Fibroblast of pulmonary artery (primary cell): ENCODE measurements at regions not wholly inside any gene's neighbourhood (a gene's known extent, or its start where the extent isn't known, plus 50 kb on each side); places are given as distances from the start of the nearest gene placed in this dataset.
"Not testable (repeated sequence)": the region's sequence is repeated elsewhere in the genome, so short reads cannot be mapped to it uniquely, and the experiment has no call there.

Experiments used
- DNase-seq: peaks from one replicate; pipeline ENCODE4 v3.0.0-alpha.2; 2010; ENCODE audit warnings: low read depth
- H3K4me3 ChIP-seq: replicated peaks from 2 replicates; pipeline ENCODE4 v1.5.1; 2011; ENCODE audit warnings: low read depth, mild to moderate bottlenecking, control low read depth, low read length, moderate library complexity
- CTCF ChIP-seq: IDR thresholded peaks from 2 replicates; pipeline ENCODE4 v1.5.1; 2011; ENCODE audit warnings: mild to moderate bottlenecking, control low read depth, low read length, inconsistent platforms; ENCODE audit errors: missing control alignments

GRCh38 chr1:222377428-222378088 lies 170.3 kb downstream of the HHIPL2 start:
- H3K4me3 ChIP-seq, result no peak overlapping the region
- no peak for TF ChIP-seq CTCF
- DNase-seq, result no peak

GRCh38 chr1:222376791-222377190 lies 171.1 kb downstream of the HHIPL2 start:
- DNase-seq, H3K4me3 ChIP-seq: not testable (repeated sequence)

DNA sequence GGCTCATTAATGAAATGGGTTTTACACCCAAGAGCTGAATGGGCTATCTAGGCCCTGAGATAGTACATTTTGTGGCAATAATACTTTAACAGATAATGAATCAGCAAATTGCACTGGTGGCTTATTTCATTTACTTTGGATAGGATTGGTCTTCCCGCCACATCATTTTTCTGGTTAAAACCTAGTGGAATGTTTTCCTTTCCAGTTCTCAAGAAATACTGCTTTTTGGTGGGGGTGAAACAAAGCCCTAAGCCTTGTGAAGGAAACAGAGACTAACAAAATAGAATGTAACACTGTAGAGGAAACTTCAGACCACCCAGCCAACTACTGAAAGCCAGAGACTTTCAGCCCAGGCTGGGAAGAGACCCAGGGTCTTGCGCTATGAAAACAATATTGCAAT lies 172.2 kb downstream of the HHIPL2 start:
- H3K4me3 ChIP-seq, result no peak overlapping the region
- no peak for TF ChIP-seq CTCF
- no peak for DNase-seq

GRCh38 chr1:222373831-222374602 lies 173.9 kb downstream of the HHIPL2 start:
- TF ChIP-seq CTCF, result no peak
- no peak overlapping the region for H3K4me3 ChIP-seq
- DNase-seq, result no peak

DNA sequence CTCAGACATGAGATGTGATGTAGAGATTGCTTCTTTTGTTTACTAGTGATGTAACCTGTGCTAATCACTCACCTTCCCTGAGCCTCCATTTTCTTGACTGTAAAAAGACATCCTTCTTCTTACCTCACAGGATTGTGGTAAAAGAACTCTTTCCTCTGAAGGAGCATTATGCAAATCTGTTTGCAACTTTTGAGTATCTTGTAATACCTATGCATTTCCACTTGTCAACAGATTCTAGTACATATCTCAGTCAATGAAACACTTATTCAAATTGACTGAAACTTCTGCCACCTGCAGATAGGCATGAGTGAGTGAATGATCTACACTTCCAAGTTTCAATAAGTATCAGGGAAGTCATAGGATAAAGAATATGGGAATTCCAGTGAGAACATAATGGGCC lies 174.7 kb downstream of the HHIPL2 start:
- TF ChIP-seq CTCF, result no peak
- DNase-seq, result no peak
- H3K4me3 ChIP-seq, result no peak overlapping the region

DNA sequence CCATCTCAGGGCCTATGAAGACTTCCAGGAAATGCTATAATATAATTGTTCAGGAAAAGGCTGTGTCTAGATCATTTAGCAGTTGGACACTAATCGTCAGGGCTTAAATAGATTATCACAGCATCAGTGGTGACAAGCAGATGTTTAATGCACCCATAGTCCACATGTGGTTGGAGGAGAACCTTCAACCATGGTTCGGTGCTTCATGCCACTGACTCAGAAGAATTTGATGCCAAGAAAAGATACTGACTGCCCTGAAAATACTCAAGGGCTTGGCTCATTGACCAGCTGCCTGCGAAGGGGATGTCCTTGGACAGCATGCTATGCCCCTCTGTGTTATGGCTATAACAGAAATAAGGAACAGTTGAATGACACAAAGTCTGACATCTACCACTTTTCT lies 175.7 kb downstream of the HHIPL2 start:
- H3K4me3 ChIP-seq, result no peak overlapping the region
- TF ChIP-seq CTCF, result no peak
- DNase-seq, result no peak

GRCh38 chr1:222370913-222371675 lies 176.8 kb downstream of the HHIPL2 start:
- DNase-seq, result peak; percentile 33
- TF ChIP-seq CTCF, result no peak
- H3K4me3 ChIP-seq, result no peak overlapping the region
